ENCODE measurements at regions not wholly inside any gene's neighbourhood (a gene's known extent, or its start where the extent isn't known, plus 50 kb on each side); places are given as distances from the start of the nearest gene placed in this dataset.

DNA sequence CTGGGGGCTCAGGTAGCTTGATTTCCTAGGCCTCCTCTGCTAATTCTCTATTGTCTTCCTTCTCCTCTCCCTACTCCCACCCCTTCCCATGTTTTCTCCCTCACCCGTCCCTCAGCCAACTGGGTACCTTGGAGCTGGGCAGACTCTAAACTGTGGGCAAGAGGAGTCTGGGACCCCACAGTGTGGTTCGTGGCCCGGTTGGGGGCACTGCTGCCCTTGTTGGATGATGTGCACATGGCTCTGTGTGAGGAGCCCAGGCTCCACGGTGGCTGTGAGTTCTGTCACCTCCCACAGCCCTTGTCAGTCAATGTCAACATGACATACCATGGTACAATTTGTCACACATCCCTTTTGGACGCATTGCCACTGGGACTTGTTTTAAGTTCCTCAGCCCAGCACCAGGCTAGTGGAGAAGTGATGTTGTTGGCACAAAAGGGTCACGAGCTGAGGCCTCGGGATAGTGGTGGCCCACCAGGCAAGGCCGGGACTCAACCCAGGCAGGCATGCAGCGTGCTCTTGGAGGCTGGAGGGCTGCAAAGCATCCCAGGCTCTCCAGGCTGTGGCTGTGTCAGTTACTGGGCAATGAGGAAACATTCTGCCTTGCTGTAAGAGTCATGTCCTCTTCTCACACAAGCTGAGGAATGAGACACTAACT, 142.3 kb downstream of the TLE3 start:
- TF ChIP-seq, protein P1, sequence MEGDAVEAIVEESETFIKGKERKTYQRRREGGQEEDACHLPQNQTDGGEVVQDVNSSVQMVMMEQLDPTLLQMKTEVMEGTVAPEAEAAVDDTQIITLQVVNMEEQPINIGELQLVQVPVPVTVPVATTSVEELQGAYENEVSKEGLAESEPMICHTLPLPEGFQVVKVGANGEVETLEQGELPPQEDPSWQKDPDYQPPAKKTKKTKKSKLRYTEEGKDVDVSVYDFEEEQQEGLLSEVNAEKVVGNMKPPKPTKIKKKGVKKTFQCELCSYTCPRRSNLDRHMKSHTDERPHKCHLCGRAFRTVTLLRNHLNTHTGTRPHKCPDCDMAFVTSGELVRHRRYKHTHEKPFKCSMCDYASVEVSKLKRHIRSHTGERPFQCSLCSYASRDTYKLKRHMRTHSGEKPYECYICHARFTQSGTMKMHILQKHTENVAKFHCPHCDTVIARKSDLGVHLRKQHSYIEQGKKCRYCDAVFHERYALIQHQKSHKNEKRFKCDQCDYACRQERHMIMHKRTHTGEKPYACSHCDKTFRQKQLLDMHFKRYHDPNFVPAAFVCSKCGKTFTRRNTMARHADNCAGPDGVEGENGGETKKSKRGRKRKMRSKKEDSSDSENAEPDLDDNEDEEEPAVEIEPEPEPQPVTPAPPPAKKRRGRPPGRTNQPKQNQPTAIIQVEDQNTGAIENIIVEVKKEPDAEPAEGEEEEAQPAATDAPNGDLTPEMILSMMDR (IDR thresholded peaks at IDR 0.05) = no peak
- TF ChIP-seq POLR2A (IDR thresholded peaks at IDR 0.05) = no peak

Data from vagina (tissue), 2 donors.